Skeletal muscle cell (primary cell): ENCODE measurements at regions not wholly inside any gene's neighbourhood (a gene's known extent, or its start where the extent isn't known, plus 50 kb on each side); places are given as distances from the start of the nearest gene placed in this dataset.

Experiments
- DNase-seq: peaks from one replicate; pipeline ENCODE4 v3.0.0-alpha.2; 2010; ENCODE audit warnings: low read depth
- H3K4me3 ChIP-seq: 2 replicates; pipeline ENCODE4 v1.5.1; 2011; ENCODE audit warnings: low read depth, mild to moderate bottlenecking, control low read depth, low read length, moderate library complexity

- DNase-seq: no peak
- H3K4me3 ChIP-seq: no peak overlapping the region
These were observed 1083.4 kb upstream of the LRRN3 start for GRCh38 chr7:110007320-110008063.

DNA sequence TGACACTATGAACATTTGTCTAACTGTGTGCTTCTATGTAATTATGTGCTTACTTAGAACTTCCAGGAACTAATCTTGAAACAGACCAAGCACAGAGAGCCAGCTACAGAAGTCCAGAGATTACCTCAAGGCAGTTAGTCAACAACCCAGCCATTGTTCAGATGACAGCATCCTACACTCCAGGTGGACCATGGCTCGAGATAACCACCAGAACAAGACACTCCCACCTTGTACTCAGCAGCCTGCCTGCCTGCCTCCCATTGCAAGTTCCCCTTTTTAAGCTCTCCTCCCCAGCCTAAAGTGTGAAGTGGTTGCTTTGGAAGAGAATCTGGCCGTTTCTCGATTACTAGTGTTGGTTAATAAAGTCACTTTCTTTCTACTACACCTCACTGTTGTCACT, 1080.6 kb upstream of the LRRN3 start:
- DNase-seq: no peak
- no peak overlapping the region for H3K4me3 ChIP-seq

DNA sequence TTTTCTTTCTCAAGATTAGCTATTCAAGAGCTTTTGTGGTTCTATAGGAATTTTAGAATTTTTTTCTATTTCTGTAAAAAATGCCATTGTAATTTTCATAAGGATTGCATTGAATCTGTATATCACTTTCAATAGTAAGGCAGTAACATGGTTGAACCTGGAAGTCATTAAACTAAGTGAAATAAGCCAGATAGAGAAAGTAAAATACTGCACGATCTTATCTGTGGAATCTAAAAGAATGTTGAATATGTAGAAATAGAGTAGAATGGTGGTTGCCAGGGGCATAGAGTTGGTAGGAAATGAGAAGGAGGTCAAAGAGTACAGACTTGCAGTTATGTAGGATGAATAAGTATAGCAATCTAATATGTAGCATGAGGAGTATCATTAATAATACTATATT, 1073.5 kb upstream of the LRRN3 start:
- no peak for DNase-seq
- H3K4me3 ChIP-seq: no peak overlapping the region

- no peak overlapping the region for H3K4me3 ChIP-seq
- DNase-seq: no peak
These were observed 1063.5 kb upstream of the LRRN3 start for GRCh38 chr7:110027385-110027784.

- DNase-seq: no peak
- H3K4me3 ChIP-seq: no peak overlapping the region
These were observed 1047.4 kb upstream of the LRRN3 start for GRCh38 chr7:110043519-110043918.

DNA sequence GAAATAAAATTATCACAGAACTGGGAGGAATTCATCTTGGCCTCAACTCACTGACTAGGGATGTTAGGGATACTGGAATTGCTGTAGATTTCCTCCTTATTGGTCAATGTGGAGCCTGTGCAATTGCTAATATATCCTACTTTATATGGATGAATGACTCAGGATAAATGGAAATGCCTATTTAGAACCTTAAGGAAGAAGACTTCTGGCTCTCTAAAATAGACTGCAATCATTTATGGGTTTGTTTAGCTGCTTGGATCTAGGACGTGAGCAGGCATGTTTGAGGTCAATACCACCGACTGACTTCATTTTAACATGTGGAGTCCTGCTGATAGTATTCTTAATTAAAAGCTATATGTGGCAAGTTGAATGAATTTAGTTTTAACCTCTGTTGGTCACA, 1040.1 kb upstream of the LRRN3 start:
- DNase-seq: no peak
- H3K4me3 ChIP-seq: no peak overlapping the region

DNA sequence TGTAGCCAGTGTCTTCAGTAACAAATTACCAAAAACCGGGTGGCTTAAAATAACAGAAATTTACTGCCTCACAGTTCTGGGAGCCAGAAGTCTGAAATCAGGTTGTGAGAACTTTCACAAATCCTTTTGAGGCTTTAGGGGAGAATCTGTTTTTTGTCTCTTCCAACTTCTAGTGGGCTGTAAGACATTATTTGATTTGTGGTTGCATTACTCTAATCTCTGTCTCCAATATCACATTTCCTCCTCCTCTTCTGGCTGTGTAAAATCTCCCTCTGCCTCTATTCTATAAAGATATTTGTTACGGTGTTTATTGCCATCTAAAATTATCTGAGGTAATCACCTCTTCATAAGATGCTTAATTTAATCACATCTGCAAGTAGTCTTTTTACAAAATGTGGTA, 1039.6 kb upstream of the LRRN3 start:
- no peak overlapping the region for H3K4me3 ChIP-seq
- DNase-seq: no peak

- H3K4me3 ChIP-seq: no peak overlapping the region
- DNase-seq: no peak
These were observed 1034.6 kb upstream of the LRRN3 start for GRCh38 chr7:110056331-110056730.

- H3K4me3 ChIP-seq: no peak overlapping the region
- no peak for DNase-seq
These were observed 1032.5 kb upstream of the LRRN3 start for GRCh38 chr7:110058401-110058800.

GRCh38 chr7:110061387-110061786, 1029.5 kb upstream of the LRRN3 start:
- no peak overlapping the region for H3K4me3 ChIP-seq
- DNase-seq: no peak

DNA sequence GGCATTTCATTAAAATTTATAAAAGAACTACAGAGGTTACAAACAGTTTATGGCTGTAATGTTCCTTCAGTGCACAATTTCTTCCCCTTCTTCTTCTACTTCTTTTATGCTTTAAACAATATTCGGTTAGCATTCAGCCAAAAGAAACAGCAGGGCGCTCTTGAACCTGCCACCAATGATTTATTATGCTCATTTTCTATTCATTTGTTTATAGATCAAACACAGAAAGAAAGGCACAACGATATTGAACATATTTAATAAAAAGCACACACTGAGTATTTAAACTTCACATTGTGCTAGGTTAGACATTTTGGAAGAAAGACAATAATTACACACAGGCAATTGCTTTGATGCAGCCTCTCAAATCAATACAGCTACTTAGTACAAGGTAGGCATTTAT, 1025.8 kb upstream of the LRRN3 start:
- no peak for DNase-seq
- H3K4me3 ChIP-seq: no peak overlapping the region

DNA sequence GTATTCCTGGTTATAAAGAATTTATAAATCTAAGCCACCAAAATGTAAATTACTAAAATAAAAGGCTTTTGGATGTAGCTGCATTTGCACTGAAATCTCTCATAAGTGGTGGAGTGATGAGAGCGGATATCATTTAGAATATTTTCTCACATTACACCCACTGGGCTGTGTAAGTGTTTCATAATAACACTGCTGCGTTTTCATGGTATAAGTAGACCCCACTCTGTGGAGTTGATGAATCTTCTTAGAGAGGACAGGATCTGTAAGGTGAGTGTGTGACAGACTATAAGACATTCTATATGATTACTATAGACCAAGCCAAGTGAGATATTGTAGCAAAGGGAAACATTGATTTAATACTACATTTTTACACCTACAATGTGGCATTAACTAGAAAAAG, 1024.1 kb upstream of the LRRN3 start:
- no peak for DNase-seq
- H3K4me3 ChIP-seq: no peak overlapping the region

DNA sequence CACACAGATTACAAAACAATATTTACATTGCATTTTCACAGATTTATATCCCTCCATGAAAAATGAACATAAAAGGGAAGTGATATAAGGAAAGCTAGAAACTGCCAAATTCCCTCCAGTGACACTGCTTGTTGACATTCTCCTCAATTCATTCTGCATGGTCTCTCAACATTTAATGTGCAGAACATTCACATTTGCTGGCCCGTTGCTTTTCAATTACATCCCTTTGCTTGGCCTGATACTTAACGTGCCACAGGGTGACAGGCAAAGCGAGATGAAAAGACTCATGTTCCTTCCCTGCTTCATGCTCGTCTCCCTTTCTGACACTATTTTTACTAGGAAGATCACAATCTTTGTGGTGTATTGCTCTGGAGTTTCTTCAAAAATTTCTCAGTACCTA, 1019.7 kb upstream of the LRRN3 start:
- no peak for DNase-seq
- H3K4me3 ChIP-seq: no peak overlapping the region

GRCh38 chr7:110075450-110075849, 1015.5 kb upstream of the LRRN3 start:
- no peak for DNase-seq
- H3K4me3 ChIP-seq: no peak overlapping the region

- DNase-seq: no peak
- H3K4me3 ChIP-seq: no peak overlapping the region
These were observed 1014.7 kb upstream of the LRRN3 start for GRCh38 chr7:110076194-110076593.

DNA sequence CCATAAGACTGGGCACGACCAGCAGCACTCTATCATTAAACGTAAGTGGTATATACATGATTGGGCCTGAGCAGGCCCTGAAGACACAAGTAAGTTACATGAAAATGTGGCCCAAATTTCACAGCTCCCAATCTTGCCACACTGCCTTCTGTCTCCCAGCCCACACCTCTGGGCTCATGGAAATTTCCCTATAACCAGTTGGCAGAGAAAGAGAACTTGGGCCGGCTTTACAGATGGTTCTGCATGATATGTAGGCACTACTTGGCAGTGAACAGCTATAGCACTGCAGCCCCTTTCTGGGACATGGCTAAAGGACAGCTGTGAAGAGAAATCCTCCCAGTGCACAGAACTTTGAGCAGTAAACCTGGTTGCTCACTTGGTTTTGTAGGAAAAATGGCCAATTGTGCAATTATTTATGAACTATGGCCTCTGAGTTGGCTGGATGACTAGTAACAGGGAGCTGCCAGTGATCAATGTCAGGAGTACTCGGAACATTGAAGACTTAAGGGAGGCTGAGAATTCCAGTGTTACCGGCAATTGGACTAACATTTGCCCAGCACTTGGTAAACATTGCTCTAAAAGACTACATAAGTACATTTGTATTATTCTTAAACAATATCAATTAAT, 1006.6 kb upstream of the LRRN3 start:
- no peak overlapping the region for H3K4me3 ChIP-seq
- DNase-seq: no peak

DNA sequence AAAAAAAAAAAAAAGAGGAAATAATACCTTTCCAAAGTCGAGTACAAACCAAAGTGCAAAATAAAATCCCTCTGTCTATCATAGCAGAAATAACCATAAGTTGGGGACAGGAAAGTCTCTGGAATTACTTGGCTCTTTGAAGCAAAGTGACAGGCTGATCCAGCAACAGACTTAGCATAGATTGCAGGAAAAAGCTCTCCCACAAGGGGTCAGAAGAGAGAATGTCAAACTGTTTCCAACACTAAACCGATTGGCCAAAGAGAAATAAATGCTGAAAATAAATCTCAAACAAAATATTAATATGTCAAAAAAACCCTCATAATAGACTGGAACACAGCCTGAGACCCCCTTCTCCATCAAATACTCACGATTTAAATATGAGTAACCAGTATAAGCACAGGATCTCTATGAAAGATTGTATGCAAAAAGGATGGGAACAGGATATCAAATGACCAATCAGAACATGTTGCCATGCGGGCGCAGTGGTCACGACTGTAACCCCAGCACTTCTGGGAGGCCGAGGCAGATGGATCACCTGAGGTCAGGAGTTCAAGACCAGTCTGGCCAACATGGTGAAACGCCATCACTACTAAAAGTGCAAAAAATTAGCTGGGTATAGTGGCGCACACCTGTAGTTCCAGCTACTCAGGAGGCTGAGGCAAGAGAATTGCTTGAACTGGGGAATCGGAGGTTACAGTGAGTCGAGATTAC, 1000.7 kb upstream of the LRRN3 start:
- no peak for DNase-seq
- no peak overlapping the region for H3K4me3 ChIP-seq

DNA sequence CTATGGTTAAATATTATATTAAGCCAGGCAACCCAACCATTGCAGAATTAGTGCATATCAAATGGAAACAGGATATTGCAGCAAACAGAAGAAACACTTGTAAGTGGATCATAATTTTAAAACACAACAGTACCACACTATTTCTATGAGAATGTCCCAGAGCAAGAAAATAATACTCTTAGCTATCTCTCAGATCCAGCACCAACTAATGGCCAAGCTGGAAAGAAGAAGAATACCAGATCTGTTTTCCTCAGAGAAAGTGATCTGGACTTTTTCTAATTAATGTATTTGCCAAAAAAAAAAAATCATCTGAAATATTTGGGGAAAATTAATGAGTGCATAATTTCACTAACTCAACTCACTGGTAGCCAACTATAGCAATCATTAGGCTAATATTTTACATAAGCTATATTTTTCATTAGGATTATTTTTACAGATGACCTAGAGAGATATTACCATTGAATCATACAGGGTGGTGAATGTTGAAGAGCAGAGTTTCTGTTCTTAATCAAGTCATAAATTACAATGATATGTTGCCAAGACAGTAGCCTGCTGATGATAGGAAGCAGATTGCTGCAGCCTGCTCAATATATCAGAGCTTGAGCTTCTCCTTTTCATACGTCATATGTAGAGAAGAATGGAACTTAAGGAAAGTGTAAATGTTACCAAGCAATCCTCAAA, 995.4 kb upstream of the LRRN3 start:
- no peak for DNase-seq
- no peak overlapping the region for H3K4me3 ChIP-seq

DNA sequence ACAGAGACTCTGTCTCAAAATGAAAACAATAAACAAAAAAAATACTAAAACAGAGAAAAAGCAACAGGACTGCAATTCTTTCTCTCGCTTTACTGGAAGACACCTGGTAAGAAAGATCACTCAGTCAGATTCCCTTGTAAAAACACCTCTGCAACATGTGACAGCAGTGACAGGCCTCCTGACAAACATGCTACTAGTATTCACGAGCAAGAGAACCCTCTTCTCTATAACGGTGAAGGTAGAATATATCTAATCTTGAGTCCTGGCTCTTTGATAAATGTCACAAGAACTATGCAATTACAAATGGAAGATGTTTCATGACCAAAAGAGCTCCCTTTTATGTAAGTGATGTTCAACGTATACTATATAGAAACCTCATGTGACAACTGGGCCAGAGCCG, 986.7 kb upstream of the LRRN3 start:
- H3K4me3 ChIP-seq: no peak overlapping the region
- no peak for DNase-seq

GRCh38 chr7:110105307-110105706, 985.6 kb upstream of the LRRN3 start:
- no peak for DNase-seq
- no peak overlapping the region for H3K4me3 ChIP-seq
